ENCODE measurements at regions not wholly inside any gene's neighbourhood (a gene's known extent, or its start where the extent isn't known, plus 50 kb on each side); places are given as distances from the start of the nearest gene placed in this dataset.

DNA sequence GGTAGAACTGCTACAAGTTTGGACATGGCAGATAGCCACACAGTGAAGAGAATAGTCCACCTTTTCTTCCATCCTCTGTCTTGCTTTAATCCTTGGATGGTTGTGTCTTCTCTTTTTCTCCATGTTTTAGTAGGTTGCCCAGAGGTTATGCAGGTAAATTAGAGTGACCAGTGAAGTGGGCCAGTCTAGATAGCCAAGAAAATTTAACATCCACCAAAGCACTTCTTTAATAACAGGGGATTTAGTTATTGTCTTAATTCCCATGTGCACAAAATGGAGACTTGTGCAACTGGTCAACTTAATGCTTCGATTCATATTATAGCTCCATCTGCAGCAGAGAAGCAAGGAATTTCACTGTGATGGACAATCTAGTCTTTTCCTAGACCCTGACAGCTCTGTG is 58.8 kb upstream of the RCN1 start:
- no peak for FAIRE-seq
- TF ChIP-seq, protein P1, sequence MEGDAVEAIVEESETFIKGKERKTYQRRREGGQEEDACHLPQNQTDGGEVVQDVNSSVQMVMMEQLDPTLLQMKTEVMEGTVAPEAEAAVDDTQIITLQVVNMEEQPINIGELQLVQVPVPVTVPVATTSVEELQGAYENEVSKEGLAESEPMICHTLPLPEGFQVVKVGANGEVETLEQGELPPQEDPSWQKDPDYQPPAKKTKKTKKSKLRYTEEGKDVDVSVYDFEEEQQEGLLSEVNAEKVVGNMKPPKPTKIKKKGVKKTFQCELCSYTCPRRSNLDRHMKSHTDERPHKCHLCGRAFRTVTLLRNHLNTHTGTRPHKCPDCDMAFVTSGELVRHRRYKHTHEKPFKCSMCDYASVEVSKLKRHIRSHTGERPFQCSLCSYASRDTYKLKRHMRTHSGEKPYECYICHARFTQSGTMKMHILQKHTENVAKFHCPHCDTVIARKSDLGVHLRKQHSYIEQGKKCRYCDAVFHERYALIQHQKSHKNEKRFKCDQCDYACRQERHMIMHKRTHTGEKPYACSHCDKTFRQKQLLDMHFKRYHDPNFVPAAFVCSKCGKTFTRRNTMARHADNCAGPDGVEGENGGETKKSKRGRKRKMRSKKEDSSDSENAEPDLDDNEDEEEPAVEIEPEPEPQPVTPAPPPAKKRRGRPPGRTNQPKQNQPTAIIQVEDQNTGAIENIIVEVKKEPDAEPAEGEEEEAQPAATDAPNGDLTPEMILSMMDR (IDR thresholded peaks at IDR 0.05; ENCODE audit: insufficient read depth, low read length, severe bottlenecking), result no peak
- H3K27me3 ChIP-seq (ENCODE audit: control insufficient read depth, insufficient read depth, low read length), result no peaks in the 10 kb centered on the region
- no peak for DNase-seq (ENCODE audit: low read depth)
- no peak overlapping the region for H3K4me3 ChIP-seq (ENCODE audit: low read depth, low read length)
- H3K36me3 ChIP-seq (ENCODE audit: control insufficient read depth, insufficient read depth, low read length), result no peaks in the 10 kb centered on the region

DNA sequence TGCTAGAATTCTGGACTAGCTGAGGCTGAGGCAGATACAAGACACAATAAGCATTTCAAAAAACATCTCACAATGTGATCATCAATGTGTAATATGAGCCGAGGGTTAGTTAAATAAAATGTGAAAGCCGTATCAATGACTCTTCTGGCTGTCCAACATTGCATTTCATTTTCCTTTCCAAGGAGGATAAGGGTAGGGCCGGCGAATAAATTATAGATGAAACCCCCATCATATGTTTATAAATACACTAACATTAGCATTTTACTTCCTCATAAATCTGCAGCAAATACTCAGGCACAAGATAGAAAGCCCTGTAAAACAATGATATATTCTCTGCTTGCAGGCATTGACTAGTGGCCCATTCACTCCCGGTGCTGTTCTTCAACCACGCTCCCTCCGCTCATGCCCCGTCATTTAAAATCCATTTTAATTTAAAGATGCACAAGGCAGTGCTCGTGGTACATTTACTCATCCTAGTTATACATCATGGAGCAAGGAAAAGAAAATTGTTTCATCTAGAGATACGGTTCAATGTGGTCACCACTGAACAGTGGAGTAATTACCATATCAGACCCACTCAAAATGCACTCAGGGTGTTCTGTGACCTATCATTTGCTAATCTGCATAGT is 59.9 kb upstream of the RCN1 start:
- TF ChIP-seq, protein P1 (IDR thresholded peaks at IDR 0.05; ENCODE audit: insufficient read depth, low read length, severe bottlenecking), result no peak
- Histone ChIP-seq H3K27me3 (ENCODE audit: control insufficient read depth, insufficient read depth, low read length) (no peaks in the 10 kb centered on the region), H3K4me3 (ENCODE audit: low read depth, low read length) (no peak overlapping the region), H3K36me3 (ENCODE audit: control insufficient read depth, insufficient read depth, low read length) (no peaks in the 10 kb centered on the region)
- DNase-seq (ENCODE audit: low read depth) (no peak), FAIRE-seq (no peak)

DNA sequence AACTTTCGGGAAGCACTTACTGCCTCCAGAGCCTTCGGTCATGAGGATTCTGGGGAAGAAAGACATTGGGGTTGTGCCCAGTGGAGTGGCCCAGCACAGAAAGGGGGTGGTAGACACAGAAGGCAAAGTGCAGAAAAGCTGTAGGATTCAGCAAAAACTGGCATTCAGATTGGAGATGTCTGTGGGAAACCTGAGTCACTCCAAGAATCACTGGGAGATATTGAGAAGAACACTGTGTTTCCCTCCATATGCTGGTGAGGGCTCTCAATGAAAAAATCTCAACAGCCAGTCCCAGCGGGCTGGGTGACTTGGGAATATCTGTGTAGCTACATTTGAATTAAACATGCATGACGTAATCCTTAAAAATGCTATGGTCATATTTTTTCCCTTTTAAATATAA is 61.2 kb upstream of the RCN1 start:
- TF ChIP-seq, protein P1 (IDR thresholded peaks at IDR 0.05; ENCODE audit: insufficient read depth, low read length, severe bottlenecking), result no peak
- Histone ChIP-seq H3K27me3 (ENCODE audit: control insufficient read depth, insufficient read depth, low read length) (no peaks in the 10 kb centered on the region), H3K36me3 (ENCODE audit: control insufficient read depth, insufficient read depth, low read length) (no peaks in the 10 kb centered on the region), H3K4me3 (ENCODE audit: low read depth, low read length) (no peak overlapping the region)
- DNase-seq (ENCODE audit: low read depth) (no peak), FAIRE-seq (no peak)

DNA sequence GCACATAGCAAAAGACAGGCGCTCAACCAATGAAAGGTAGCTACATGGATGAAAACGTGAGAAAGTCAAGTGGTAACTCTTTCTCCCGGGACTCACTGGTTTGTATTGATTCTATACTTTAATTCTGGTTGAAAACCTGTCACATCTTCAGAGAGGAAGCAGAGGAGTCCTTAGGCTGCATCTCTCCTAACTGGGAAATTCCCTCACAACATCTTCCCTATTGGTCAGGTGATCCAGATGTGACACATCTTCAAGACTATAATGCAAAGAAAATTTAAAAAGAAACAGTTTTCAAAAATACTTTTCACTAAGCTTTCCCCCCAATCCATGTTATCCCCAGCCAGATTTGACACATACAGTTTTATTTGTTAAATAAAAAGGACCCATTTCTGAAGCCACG is 62.7 kb upstream of the RCN1 start:
- H3K27me3 ChIP-seq (ENCODE audit: control insufficient read depth, insufficient read depth, low read length), result no peaks in the 10 kb centered on the region
- H3K4me3 ChIP-seq (ENCODE audit: low read depth, low read length), result no peak overlapping the region
- no peaks in the 10 kb centered on the region for H3K36me3 ChIP-seq (ENCODE audit: control insufficient read depth, insufficient read depth, low read length)
- DNase-seq (ENCODE audit: low read depth) (no peak), FAIRE-seq (no peak)
- TF ChIP-seq, protein P1 (IDR thresholded peaks at IDR 0.05; ENCODE audit: insufficient read depth, low read length, severe bottlenecking), result no peak

DNA sequence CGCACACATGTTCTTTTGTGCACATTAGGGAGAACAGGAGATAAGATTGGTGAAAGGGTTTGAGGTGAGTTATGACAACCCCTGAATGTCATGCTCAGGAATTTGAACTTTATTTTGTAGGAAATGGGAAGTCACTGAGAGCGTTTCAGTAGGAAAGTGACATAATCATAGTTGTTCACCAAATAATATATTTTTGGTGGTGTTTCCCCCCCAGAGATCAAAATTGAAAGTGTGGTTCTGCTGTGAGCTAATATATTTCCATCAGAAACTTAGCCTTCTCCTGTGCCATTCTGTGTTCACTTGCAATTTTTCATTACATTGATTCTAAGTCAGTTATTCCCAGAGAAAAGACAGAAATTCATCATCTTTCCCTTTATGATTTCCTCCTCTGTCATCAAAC is 64.1 kb upstream of the RCN1 start:
- FAIRE-seq (no peak), DNase-seq (ENCODE audit: low read depth) (no peak)
- Histone ChIP-seq H3K4me3 (ENCODE audit: low read depth, low read length) (no peak overlapping the region), H3K36me3 (ENCODE audit: control insufficient read depth, insufficient read depth, low read length) (no peaks in the 10 kb centered on the region), H3K27me3 (ENCODE audit: control insufficient read depth, insufficient read depth, low read length) (no peaks in the 10 kb centered on the region)
- TF ChIP-seq, protein P1 (IDR thresholded peaks at IDR 0.05; ENCODE audit: insufficient read depth, low read length, severe bottlenecking), result no peak

DNA sequence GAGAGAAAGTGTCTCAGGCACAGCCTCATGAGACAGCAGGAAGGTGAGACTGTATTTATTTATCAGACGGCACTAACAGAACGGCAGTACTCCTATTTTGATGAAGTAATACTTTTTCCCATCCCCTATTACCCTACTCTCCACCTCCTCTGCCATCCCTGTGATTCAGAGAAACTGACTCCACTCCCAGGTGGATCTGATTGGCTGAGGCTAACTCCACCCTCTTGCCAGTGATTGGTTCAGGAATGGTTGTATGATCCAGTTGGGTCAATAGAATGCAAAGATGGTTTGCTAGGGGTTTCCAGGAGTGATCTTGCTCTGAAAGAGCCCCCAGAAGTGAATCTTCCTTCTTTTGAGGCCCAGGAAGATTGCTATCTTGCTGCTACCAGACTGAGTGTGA is 65.9 kb upstream of the RCN1 start:
- FAIRE-seq (no peak), DNase-seq (ENCODE audit: low read depth) (no peak)
- H3K36me3 ChIP-seq (ENCODE audit: control insufficient read depth, insufficient read depth, low read length), result no peaks in the 10 kb centered on the region
- TF ChIP-seq, protein P1 (IDR thresholded peaks at IDR 0.05; ENCODE audit: insufficient read depth, low read length, severe bottlenecking), result no peak
- H3K4me3 ChIP-seq (ENCODE audit: low read depth, low read length), result no peak overlapping the region
- H3K27me3 ChIP-seq (ENCODE audit: control insufficient read depth, insufficient read depth, low read length), result no peaks in the 10 kb centered on the region
